ENCODE measurements at regions not wholly inside any gene's neighbourhood (a gene's known extent, or its start where the extent isn't known, plus 50 kb on each side); places are given as distances from the start of the nearest gene placed in this dataset.

DNA sequence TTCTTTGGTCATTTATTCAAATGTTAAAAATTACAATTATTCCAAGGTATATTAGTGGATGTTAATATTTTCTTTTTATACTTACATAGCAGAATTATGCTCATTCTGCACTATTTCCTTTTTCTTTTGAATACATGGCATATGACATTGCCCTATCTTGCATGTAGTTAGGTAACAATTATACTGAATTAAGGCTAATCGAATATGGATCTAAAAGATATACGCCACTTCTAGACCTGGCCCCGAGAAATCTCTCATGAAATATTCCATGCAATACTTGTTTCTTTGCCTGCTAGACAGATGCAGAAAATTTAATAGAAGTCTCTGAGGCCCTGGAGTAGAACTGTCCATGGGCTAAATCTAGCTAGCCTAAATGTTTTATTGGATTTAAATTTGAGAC lies 493.4 kb downstream of the OTOL1 start:
- no peak for DNase-seq

DNA sequence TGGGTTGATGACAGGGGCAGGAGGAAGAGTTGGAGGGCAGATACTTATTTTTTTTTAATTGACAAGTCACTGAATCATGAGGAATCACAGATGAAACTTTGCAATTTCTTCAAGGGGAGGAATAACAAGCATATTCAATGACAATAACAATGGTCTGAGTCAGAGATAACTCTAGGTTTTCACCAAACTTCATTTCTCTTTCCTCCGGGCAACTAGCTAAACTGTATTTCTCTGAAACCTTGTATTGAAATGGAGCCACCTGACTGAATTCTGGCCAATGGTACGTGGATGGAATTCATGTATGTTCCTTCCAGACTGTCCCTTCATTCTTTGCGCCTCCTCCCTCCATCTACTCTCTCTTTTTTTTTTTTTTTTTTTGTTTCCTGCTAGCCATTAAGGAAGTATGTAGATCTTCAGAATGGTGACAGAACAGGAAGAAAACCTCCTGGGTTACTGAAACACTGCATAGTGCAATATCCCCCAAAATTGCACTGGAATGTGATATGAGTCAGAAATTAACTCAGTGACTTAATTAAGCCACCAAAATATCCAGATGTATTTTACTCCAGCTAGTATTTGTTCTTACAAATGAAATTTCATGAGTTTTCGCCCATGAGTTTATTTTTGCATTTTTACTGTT lies 495.4 kb downstream of the OTOL1 start:
- no peak for DNase-seq

DNA sequence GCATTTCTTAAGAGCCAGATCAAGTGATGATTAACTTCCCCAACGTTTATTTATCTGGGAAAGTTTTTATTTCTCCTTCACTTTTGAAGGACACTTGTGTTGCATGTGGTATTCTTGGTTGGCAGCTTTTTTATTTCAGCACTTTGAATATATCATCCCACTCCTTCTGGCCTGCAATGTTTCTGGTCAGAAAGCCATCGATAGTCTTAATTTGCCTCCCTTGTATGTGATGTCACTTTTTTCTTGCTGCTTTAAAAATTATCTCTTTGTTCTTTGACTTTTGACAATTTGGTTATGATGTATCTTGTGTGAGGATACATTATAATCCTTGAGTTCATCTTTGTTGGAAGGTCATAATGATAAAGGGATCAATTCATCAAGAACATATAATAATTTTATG lies 503.2 kb downstream of the OTOL1 start:
- no peak for DNase-seq

DNA sequence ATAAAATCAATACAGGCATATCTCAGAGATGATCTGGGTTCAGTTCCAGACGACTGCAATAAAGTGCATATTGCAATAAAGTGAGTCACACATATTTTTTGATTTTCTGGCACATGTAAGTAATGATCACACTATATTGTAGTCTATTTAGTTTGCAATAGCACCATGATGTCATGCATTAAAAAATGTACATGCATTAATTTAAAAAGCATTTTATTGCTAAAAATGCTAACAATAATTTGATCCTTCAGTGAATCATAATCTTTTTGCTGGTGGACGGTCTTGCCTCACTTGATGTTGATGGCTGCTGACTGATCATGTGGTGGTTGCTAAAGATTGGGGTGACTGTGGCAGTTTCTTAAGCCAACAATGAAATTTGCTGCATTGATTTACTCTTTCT lies 511.1 kb downstream of the OTOL1 start:
- DNase-seq: no peak

DNA sequence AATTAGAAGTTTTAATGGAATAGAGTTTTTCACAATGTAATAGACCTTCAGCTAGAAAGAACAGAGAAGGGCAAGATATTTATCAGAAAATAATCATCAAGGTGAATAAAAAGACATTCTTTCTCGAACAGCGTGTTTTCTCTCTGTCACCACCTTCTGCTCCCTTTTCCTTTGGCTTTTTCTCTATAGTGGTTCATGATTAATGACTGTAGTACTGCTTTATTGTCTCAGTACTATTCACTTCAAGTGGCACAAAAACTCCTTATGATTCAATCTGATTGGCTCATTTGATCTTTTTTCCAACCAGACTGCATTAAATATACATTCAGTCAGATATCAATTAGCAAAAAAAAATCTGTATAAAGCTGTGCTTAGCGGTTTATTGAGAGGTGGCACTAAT lies 516.0 kb downstream of the OTOL1 start:
- DNase-seq: no peak

DNA sequence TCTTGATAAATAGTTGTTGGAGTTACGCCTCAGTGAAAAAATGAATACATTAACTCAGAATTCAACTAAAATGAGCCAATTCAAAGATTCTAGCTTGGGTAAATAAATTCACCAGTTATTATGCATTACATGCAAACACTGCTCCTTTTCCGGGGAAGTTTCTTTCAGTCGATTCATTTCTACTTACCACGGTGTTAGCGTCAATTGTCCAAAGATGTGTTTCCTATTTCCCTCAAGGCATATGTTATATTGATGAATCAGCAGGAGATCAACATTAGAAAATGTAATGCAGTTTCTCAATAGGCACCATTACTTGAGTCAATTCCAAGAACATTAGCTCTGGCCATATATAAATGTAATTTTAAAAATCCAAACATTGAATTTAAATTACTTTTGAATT lies 517.7 kb downstream of the OTOL1 start:
- no peak for DNase-seq

DNA sequence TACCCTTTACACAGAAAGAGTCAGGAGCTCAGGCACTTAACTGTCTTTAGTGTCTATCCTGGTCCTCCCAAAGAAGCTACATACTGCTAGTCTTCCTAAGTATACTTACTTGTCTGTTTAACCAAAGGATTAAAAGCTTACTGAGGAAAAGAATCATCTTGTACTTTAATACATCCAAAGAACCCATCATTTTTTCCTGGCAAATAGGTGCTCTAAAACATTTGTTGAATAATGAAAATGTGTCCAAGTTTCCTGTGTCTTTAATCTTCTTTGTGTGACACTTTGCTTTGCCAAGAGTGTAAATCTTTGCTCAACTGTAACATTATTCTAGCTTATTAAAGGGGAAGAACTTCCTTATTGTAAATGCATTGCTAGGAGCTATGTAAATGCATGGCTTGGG lies 519.2 kb downstream of the OTOL1 start:
- no peak for DNase-seq

DNA sequence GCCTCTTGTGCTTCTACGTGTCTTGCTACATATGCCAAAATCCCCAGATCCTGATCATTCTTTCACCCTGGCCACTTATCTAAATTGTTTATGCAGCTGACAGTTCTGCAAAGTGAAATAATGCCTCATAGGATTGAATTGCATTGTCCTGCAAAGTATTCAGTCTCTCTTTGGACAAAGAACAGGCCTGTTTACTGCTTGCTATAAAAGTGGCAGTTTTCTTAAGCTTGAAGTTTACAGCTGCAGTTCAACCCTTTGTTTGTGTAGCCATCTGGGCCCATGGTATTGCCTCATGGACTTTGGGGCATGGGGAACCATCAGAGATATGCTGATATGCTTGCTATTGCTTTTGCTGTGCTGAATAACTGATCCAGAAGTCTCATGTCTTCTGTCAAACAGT lies 523.2 kb downstream of the OTOL1 start:
- peak in 1 of 56 donors; percentile 8 for DNase-seq

DNA sequence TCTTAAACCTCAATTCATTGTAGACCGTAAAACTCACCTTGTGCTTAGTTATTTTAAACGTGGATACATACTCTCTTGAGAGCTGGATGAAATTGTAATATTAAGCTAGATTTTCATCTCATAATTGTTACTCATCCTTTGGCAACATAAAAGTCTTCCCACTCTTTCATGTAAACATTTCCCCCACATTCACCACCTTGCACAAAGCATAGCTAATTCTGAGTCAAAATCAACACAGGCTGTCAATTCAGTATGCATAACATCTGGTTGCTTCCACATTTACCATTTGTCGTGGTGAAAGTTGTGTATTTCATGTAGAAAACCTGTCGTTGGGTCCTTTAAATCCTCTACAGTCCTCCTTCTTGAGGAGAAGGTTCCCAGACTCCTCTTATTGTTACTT lies 524.6 kb downstream of the OTOL1 start:
- no peak for DNase-seq

DNA sequence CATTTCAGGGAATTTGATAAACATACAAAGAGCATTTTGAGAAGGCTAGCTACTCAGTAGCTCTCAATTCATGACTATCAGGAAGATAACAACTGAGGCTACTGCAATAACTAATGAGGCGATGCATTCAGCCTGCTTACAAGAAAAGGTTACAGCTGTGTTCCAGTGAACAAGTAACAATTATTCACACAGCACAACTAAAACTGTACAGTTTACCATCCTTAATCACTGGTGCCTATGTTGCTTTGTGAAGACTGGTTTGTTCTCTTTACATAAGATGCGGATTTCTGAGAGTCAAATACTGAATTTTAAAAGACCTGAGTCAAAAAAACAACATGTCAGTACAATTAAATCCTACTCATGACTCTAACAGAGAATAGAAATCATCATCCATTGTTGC lies 526.3 kb downstream of the OTOL1 start:
- no peak for DNase-seq

DNA sequence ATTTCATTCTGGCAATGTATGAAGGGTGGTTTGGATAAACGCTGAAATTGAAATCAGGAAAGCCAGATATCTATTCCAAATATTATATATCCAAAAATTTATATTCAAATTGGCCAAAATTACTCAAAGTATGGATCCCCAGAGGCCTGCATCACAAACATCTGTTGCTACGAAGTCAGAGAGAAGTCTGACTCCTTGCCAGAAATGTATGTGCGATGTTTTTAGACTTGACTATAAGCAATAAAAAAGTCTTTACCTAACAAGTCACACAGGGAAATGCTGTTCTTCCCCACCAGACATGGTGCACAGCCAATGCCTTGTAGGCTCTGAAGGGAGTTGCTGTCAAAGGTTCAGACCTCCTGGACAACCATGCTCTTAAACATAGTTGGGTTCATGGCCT lies 533.1 kb downstream of the OTOL1 start:
- no peak for DNase-seq

DNA sequence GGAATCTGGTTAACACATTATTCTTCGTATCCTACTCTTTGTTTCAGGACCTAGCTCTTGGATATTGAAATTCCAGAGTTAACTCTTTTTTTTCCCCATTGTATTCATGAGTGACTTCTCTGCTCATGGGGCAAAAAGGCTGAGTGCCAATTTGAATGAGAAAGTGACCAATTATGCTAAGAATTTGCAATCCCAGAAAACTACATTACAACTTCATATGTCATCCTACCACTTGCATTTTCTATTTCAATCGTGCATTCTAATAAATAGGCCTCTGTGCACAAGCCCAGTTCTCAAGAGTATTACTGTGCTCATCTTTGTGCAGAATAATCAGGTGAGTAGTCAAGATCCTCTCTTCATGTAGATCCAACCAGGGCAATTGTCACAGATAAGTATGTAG lies 537.8 kb downstream of the OTOL1 start:
- no peak for DNase-seq

DNA sequence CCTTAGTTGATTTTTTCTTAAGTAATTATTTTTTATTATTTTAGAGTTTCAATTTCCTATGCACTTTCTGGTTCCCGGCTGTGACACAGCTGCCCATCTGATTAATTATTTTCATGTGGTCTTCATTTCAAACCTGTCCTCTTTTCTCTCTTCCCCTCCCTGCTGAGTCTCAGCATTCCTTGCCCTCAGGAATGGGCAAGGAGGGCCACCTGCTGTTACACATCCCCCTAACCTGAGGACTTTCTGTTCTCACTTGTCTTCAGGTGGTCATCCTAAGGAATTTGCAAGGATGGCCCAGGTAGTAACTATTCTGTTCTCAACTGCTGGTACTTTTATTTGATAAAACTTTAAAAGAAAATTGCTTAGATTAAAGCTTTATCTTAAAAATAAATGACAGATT lies 545.0 kb downstream of the OTOL1 start:
- DNase-seq: no peak

DNA sequence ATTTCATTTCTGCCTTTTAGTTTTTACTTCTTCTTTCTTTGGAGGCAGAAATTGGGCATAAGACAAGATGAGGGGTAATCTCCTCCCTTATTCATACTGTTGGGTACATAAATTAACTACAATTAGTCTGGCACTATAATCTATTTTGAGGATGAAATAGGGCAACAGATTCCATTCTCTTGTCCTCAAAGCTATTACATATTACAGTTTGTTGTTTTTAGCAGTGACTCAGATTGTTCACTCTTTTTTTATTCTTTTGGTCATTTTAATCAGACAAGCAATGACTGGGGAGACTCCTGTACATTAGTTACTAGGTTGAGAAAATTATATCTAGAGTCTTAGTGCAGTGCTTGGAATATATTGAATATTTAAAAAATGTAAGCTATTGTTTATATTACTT lies 556.0 kb downstream of the OTOL1 start:
- DNase-seq: no peak

DNA sequence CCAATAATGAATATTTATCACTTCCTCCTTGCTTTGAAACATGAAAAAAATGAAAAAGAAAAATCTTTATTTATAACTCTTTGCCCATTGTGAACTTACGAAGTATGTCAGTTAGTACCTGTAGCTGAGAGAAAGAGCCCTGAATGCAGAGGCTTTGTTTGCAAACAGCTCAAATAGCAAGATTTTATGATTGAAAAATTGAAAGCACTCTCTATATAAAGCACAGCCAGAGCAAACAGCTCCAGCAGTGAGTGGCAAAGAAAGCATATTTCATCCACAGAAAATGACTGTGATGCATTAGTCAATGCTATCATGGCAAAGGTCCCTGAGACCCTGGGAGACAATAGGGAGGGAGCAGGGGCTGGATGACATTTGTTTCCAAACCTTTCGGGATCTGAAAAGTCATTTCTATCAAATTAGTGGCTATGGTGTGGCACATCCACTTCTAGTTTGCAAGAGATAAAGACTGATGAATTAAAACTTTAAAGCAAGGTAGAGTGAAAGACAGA lies 576.1 kb downstream of the OTOL1 start:
- no peak for DNase-seq

DNA sequence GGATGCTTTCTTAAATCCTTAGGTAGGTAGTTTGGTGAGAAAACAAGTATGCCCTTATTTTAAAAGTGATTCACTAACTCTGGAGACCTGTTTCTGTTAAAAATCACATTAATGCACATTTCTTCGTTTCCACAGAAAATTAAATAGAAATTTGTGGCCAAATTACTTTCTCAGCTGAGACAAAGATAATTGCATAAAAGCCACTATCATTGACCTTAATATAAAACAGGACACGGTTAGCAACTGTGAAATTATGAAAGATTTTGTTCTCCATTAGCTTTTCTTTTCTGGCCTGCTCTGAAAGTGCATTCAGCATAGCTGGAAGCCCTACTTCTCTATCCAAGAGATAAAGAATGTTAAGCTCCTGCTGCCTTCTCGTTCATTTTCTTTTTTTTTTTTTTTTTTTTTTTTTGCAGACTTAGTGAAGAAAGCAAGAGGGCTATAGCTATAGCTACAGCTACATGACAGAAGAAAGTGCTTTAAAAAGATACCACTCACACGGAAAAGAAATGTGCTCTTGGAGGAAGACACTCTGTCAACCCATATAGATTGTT lies 576.9 kb downstream of the OTOL1 start:
- DNase-seq: no peak

DNA sequence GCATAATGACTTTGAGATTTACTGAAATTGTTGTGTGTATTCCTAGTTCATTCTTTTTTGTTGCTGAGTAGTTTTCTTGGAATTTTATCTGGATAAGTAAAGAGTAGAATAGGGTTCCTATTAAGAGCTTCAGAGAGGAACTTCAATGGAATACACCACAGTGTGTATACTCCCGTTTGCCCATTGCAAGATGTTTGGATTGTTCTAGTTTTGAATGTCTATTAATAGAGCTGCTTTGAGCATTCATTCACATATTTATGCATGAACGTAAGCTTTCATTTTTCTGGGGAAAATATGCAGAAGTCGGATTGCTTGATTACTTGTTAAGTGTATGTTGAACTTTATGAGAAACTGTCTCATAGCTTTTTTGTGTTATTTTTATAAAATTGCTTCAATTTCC lies 580.5 kb downstream of the OTOL1 start:
- no peak for DNase-seq

DNA sequence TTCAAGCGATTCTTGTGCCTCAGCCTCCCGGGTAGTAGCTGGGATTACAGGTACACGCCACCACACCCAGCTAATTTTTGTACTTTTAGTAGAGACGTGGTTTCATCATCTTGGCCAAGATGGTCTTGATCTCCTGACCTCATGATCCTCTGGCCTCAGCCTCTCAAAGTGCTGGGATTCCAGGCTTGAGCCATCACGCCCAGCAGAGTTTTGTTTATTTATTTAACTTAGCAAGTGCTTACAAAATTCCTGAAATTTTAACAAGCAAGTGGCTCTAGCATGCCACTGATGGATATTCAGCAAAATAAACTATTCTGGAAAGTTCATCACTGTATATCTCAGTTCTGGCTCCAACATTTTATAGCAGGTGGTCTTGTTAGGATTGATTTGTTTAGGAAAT lies 585.9 kb downstream of the OTOL1 start:
- no peak for DNase-seq

DNA sequence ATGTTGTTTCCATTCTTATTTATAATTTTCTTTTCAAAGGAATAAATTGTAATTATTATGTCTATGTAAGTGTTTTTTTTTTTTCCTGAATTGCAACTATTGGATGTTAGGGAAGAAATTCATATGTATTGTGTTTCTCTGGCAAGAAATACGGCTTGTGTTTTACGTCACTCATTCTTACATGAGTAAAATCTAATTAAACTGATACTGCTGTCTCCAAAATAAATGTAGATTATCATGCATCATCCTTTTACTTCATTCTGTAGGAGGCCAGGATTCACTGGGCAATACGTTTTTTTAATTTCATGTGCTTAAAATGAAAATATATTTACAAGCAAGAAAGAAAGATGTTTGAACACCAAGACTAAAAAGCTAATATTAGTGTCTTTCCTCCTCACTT lies 590.8 kb downstream of the OTOL1 start:
- no peak for DNase-seq

DNA sequence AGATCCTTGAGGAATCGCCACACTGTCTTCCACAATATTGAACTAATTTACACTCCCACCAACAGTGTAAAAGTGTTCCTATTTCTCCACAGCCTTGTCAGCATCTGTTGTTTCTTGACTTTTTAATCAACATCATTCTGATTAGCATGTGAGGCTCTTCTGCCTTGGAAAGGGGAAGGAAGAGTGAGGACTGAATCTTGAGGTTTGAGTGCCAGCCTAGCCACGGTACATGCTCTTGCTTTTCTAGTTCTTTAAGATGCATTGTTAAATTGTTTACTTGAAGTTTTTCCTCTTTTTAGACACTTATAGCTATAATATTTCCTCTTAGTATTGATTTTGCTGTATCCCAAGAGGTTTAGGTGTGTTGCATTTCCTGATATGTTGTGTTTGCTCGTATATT lies 596.1 kb downstream of the OTOL1 start:
- DNase-seq: no peak

DNA sequence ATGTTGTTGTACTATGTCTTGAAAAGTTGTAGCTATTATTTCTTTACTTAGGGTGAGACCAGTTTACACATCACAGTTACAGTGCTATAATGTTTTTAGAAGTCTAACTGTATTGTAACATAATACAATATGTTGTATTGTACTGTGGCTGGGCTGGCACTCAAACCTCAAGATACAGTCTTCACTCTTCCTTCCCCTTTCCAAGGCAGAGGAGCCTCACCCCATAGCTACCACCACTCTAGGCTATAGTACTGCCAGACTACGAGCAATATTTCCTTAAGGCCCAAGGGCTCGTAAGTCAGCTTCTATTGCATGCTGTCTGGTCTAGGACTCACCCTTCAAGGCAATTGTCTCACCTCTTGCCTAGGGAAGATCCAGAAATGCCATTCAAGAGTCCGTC lies 597.7 kb downstream of the OTOL1 start:
- no peak for DNase-seq

DNA sequence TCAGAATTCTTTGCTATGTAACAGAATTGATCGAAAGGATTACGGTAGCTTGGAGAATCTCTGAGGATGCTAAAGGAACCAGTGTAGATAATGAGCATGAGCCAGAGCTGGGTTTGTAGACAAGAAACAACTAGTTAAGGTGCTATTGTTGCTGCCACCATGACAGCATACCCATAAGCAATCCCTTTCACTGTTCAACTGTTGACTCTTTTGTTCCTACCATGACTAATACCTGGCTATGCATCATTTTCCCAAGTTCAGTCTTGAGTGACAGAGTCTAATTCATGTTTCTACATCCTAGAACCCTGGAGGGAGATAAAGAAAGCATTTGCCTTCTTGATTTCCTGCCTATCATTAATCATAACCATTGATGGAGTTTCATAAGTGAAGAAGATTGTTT lies 600.3 kb downstream of the OTOL1 start:
- no peak for DNase-seq

DNA sequence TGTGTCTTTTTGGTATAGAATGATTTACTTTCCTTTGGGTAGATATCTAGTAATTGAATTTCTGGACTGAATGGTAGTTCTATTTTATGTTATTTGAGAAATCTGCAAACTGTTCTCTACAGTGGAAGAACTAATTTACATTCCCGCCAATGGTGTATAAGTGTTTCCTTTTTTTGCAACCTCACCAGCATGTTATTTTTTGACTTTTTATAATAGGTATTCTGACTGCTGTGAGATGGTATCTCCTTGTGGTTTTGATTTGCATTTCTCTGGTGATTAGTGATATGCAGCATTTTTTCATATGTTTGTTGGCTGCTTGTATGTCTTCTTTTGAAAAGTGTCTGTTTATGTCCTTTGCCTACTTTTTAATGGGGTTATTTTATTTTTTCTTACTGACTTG lies 607.2 kb downstream of the OTOL1 start:
- no peak for DNase-seq

DNA sequence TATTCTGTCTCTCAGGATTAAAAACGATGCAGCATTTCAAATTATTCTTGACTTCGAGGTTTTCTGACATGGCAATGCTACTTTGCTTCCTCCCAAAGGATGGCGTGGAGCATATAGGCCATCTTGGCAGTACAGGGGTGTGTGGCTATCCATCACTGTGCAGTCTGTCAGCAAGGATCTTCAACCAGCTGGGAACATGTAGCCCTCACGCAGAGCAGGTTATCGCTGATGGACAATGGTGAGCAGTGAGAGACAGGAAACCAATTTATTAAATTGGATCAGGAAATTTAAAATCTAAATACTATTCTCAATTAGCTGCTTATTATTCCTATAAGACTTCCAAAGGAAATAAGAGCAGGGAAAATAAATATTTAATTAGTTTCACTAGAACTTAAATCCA lies 615.3 kb downstream of the OTOL1 start:
- no peak for DNase-seq

Data from nucleus accumbens (tissue), 56 donors.